ENCODE measurements at regions not wholly inside any gene's neighbourhood (a gene's known extent, or its start where the extent isn't known, plus 50 kb on each side); places are given as distances from the start of the nearest gene placed in this dataset.

DNA sequence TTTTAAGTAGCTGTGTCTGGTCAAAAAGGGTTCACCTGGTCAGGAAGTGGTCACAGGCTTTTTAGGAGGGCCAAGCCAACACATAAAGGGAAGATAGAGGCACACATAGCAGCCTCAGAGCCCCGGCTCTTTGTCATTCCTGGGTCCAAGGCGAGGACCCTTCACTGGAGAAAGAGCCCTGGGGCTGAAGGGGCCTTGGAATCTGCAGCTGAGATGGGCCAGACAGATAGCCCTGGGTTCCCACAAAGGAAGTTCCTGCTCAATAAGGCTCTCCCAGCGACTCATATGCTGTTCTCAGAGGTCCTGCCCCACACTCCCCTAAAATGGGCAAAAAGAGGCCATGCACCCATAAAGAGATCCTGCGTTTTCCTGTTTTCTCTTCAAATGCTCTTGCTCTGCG, 77.7 kb downstream of the LINC01488 start:
- Histone ChIP-seq H3K27ac (ENCODE audit: low read depth, low read length) (no peak overlapping the region), H3K9me3 (ENCODE audit: control insufficient read depth, insufficient read depth, low read length) (no peaks in the 10 kb centered on the region), H3K4me3 (ENCODE audit: low read depth, low read length) (no peak overlapping the region), H3K4me1 (ENCODE audit: control insufficient read depth, insufficient read depth, low read length) (no peaks in the 10 kb centered on the region), H3K36me3 (ENCODE audit: control insufficient read depth, insufficient read depth, low read length) (no peaks in the 10 kb centered on the region), H3K27me3 (ENCODE audit: control insufficient read depth, insufficient read depth, low read length) (no peaks in the 10 kb centered on the region)
- 86% methylated on average over 5 of the region's 5 CpGs for WGBS (ENCODE audit: insufficient coverage)
- DNase-seq (ENCODE audit: low read depth in 4 of 6, low spot score in 6 of 6), result no peak

DNA sequence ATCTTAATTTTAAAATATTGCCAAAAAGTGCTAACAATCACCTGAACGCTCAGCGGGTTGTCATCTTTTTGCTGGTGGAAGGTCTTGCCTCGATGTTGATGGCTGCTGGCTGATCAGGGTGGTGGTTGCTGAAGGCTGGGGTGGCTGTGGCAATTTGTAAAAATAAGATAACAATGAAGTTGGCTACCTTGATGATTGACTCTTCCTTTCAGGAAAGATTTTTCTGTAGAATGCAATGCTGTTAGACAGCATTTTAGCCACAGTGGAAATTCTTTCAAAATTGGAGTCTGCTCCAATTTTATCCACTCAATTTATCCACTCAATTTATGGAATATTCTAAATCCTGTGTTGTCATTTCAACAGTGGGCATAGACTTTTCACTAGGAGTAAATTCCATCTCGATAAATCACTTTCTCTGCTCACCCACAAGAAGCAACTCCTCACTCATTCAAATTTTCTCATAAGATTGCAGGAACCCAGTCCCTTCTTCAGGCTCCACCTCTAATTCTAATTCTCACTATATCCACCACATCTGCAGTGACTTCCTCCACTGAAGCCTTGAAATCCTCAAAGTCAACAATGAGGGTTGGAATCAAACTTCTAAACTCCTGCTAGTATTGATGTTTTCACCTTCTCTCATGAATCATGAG, 78.8 kb downstream of the LINC01488 start:
- H3K27me3 ChIP-seq (ENCODE audit: control insufficient read depth, insufficient read depth, low read length), result no peaks in the 10 kb centered on the region
- no peak overlapping the region for H3K27ac ChIP-seq (ENCODE audit: low read depth, low read length)
- no peak for DNase-seq (ENCODE audit: low read depth in 4 of 6, low spot score in 6 of 6)
- no peaks in the 10 kb centered on the region for H3K36me3 ChIP-seq (ENCODE audit: control insufficient read depth, insufficient read depth, low read length)
- no peaks in the 10 kb centered on the region for H3K9me3 ChIP-seq (ENCODE audit: control insufficient read depth, insufficient read depth, low read length)
- WGBS (ENCODE audit: insufficient coverage), result 96% methylated on average over 4 of the region's 4 CpGs
- no peak overlapping the region for H3K4me3 ChIP-seq (ENCODE audit: low read depth, low read length)
- no peaks in the 10 kb centered on the region for H3K4me1 ChIP-seq (ENCODE audit: control insufficient read depth, insufficient read depth, low read length)

DNA sequence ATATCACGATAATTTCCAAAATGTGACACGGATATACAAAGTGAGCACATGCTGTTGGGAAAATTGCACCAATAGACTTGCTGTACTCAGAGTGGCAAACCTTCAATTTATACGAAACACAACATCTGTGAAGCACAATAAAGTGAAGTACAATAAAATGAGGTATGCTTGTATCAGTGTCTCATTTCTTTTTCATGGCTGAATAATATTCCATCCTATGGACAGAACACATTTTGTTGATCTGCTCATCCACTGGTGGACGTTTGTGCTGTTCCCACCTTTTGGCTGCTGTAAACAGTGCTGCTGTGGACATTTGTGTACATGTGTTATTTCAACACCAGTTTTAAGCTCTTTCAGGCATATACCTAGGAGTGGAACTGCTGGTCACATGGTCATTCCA, 78.7 kb upstream of the CCND1 start:
- Histone ChIP-seq H3K4me3 (ENCODE audit: low read depth, low read length) (no peak overlapping the region), H3K27me3 (ENCODE audit: control insufficient read depth, insufficient read depth, low read length) (no peaks in the 10 kb centered on the region), H3K27ac (ENCODE audit: low read depth, low read length) (no peak overlapping the region), H3K9me3 (ENCODE audit: control insufficient read depth, insufficient read depth, low read length) (no peaks in the 10 kb centered on the region), H3K36me3 (ENCODE audit: control insufficient read depth, insufficient read depth, low read length) (no peaks in the 10 kb centered on the region), H3K4me1 (ENCODE audit: control insufficient read depth, insufficient read depth, low read length) (no peaks in the 10 kb centered on the region)
- 100% methylated on average over 2 of the region's 4 CpGs for WGBS (ENCODE audit: insufficient coverage)
- no peak for DNase-seq (ENCODE audit: low read depth in 4 of 6, low spot score in 6 of 6)

DNA sequence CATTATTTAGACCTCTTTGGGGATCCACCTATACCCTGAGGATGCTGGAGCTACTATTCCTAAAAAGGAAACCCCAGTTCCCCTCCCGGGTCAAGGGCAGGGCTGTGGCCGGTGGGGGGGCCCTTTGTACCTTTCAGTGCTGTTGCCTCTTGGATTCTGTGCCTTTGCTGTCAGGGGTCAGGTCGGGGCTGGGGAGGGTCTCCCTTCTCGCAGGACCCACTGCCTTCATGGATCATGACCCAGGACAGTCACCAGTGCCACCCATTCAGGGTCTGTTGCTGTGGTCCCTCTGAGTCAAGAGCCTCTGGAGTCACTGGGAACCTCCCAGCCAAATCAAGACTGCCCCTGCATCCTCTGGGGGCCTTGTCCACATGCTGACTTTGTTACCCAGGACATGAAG, 78.1 kb upstream of the CCND1 start:
- H3K36me3 ChIP-seq (ENCODE audit: control insufficient read depth, insufficient read depth, low read length), result no peaks in the 10 kb centered on the region

DNA sequence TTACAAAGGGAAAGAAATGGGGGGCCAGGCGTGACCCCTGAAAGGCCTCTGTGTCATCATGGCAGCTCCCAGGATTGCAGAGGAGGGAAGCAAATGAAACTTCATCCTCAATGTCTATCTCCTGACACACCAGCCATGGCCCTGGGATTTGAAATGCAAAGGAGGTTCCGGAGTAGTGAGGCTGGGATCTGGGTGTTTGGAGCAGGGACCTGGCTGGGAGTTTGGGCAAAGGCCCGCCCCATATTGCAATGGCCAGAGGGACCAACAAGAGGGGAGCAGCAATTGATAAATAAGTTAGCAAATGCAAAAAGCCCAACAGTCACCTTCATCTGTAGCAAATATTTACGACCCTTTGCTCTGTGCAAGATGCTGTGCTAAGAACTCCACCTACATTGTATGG, 77.7 kb upstream of the CCND1 start:
- H3K27me3 ChIP-seq (ENCODE audit: control insufficient read depth, insufficient read depth, low read length), result no peaks in the 10 kb centered on the region
- H3K9me3 ChIP-seq (ENCODE audit: control insufficient read depth, insufficient read depth, low read length), result no peaks in the 10 kb centered on the region
- H3K4me3 ChIP-seq (ENCODE audit: low read depth, low read length), result no peak overlapping the region
- no CpG with 5 or more reads among the region's 4 CpGs for WGBS (ENCODE audit: insufficient coverage)
- H3K27ac ChIP-seq (ENCODE audit: low read depth, low read length), result no peak overlapping the region
- H3K4me1 ChIP-seq (ENCODE audit: control insufficient read depth, insufficient read depth, low read length), result peaks cover 5% of the 10 kb centered on the region
- DNase-seq (ENCODE audit: low read depth in 4 of 6, low spot score in 6 of 6), result no peak
- H3K36me3 ChIP-seq (ENCODE audit: control insufficient read depth, insufficient read depth, low read length), result no peaks in the 10 kb centered on the region

More for the DNA sequence above, 78.1 kb upstream of the CCND1 start:
- 73% methylated on average over 4 of the region's 4 CpGs for WGBS (ENCODE audit: insufficient coverage)
- Histone ChIP-seq H3K27ac (ENCODE audit: low read depth, low read length) (no peak overlapping the region), H3K4me1 (ENCODE audit: control insufficient read depth, insufficient read depth, low read length) (peaks cover 2% of the 10 kb centered on the region), H3K4me3 (ENCODE audit: low read depth, low read length) (no peak overlapping the region), H3K27me3 (ENCODE audit: control insufficient read depth, insufficient read depth, low read length) (no peaks in the 10 kb centered on the region), H3K9me3 (ENCODE audit: control insufficient read depth, insufficient read depth, low read length) (no peaks in the 10 kb centered on the region)
- no peak for DNase-seq (ENCODE audit: low read depth in 4 of 6, low spot score in 6 of 6)

DNA sequence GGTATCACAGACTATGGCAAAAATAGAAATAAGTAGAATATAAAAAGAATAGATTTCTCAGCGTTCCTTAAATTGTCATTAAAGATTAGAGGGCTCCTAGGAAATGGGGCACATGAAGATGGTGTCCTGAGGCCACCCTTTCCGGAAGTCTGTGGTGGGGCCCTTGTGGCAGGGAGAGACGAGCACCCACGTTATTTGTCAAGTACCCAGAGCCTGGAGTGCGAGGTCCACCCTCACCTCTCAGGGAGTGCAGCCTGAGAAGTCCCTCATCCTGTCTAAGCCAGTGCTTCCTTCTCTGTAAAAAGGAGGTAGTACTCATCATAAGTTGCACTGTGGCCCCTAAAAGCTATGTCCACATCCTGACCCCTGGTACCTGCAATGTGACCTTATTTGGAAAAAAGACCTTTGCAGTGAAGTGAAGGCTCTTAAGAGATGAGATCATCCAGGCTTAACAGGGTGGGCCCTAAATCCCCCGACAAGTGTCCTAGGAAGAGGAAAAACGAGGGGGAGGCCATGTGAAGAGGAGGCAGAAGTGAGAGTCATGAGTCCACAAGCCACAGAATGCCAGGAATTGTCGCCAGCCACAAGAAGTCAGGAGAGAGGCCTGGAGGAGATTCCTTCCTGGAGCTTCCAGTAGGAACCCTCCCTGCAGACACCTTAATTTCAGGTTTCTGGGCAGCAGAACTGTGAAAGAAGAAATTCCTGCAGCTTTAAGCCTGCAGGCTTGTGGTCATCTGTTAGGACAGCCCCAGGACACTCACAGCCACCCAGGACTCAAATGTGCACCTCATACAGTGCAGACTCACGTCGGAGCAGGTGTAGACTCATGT, 76.8 kb upstream of the CCND1 start:
- no peak overlapping the region for H3K27ac ChIP-seq (ENCODE audit: low read depth, low read length)
- no peaks in the 10 kb centered on the region for H3K27me3 ChIP-seq (ENCODE audit: control insufficient read depth, insufficient read depth, low read length)
- 94% methylated on average over 7 of the region's 10 CpGs for WGBS (ENCODE audit: insufficient coverage)
- DNase-seq (ENCODE audit: low read depth in 4 of 6, low spot score in 6 of 6), result no peak
- H3K4me1 ChIP-seq (ENCODE audit: control insufficient read depth, insufficient read depth, low read length), result peaks cover 5% of the 10 kb centered on the region
- H3K9me3 ChIP-seq (ENCODE audit: control insufficient read depth, insufficient read depth, low read length), result no peaks in the 10 kb centered on the region
- no peaks in the 10 kb centered on the region for H3K36me3 ChIP-seq (ENCODE audit: control insufficient read depth, insufficient read depth, low read length)
- H3K4me3 ChIP-seq (ENCODE audit: low read depth, low read length), result no peak overlapping the region

DNA sequence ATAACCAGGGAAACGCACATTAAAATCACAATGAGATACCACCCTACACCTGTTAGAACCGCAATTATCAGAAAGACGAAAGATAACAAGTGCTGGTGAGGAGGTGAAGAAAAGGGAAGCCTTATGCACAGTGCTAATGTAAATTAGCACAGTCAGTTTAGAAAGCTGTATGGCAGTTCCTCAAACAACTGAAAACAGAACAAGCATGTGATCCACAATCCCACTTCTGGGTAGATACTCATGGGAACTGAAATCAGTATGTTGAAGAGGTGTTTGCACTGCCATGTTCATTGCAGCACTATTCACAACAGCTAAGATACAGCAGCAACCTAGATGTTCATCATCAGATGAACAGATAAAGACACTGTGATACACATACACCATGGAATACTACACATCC, 75.0 kb upstream of the CCND1 start:
- no CpG with 5 or more reads among the region's 3 CpGs for WGBS (ENCODE audit: insufficient coverage)
- H3K4me3 ChIP-seq (ENCODE audit: low read depth, low read length), result no peak overlapping the region
- H3K4me1 ChIP-seq (ENCODE audit: control insufficient read depth, insufficient read depth, low read length), result peaks cover 5% of the 10 kb centered on the region
- H3K36me3 ChIP-seq (ENCODE audit: control insufficient read depth, insufficient read depth, low read length), result no peaks in the 10 kb centered on the region
- H3K27me3 ChIP-seq (ENCODE audit: control insufficient read depth, insufficient read depth, low read length), result no peaks in the 10 kb centered on the region
- H3K27ac ChIP-seq (ENCODE audit: low read depth, low read length), result no peak overlapping the region
- H3K9me3 ChIP-seq (ENCODE audit: control insufficient read depth, insufficient read depth, low read length), result no peaks in the 10 kb centered on the region
- no peak for DNase-seq (ENCODE audit: low read depth in 4 of 6, low spot score in 6 of 6)

DNA sequence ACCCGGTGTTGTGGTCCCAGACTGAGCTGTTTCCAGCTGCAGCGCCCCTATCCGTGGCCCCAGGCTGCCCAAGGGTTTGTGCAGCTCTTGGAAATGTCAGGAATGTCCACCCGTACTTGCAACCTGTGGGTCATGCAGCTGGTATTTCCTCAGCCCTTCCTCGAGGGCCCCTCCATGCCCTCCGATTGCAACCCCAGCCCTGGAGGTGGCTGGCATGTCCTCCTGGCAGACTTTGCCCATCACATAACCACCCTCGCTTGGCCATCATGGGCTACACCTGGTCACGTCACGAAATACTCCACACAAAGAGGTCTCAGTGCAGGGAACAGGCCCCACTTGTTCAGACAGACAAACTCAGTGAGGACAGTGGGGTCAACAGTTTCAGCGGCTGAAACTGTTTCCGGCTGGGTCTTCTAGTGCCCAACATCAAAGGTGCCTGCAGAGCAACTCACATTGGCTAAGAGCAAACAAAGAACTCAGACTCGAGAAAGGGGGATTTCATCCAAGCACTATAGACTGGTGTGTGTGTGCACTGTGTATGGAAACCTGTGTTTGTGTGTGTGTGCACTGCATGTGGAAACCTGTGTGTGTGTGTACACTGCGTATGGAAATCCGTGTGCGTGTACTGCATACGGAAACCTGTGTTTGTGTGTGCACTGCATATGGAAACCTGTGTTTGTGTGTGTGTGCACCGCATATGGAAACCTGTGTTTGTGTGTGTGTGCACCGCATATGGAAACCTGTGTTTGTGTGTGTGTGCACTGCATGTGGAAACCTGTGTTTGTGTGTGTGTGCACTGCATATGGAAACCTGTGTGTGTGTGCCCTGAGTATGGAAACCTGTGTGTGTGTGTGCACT, 72.8 kb upstream of the CCND1 start:
- Histone ChIP-seq H3K27ac (ENCODE audit: low read depth, low read length) (no peak overlapping the region), H3K9me3 (ENCODE audit: control insufficient read depth, insufficient read depth, low read length) (no peaks in the 10 kb centered on the region), H3K27me3 (ENCODE audit: control insufficient read depth, insufficient read depth, low read length) (no peaks in the 10 kb centered on the region), H3K4me3 (ENCODE audit: low read depth, low read length) (no peak overlapping the region), H3K36me3 (ENCODE audit: control insufficient read depth, insufficient read depth, low read length) (no peaks in the 10 kb centered on the region), H3K4me1 (ENCODE audit: control insufficient read depth, insufficient read depth, low read length) (peaks cover 5% of the 10 kb centered on the region)
- DNase-seq (ENCODE audit: low read depth in 4 of 6, low spot score in 6 of 6), result peak in 2 of 6 donors; percentile 6 to 9
- WGBS (ENCODE audit: insufficient coverage), result 78% methylated on average over 18 of the region's 18 CpGs

DNA sequence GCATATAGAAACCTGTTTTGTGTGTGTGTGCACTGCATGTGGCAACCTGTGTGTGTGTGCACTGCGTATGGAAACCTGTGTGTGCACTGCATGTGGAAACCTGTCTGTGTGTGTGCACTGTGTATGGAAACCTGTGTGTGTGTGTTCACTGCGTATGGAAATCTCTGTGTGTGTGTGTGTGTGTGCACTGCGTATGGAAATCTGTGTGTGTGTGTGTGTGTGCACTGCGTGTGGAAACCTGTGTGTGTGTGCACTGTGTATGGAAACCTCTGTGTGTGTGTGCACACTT, 72.2 kb upstream of the CCND1 start:
- no peaks in the 10 kb centered on the region for H3K9me3 ChIP-seq (ENCODE audit: control insufficient read depth, insufficient read depth, low read length)
- H3K27me3 ChIP-seq (ENCODE audit: control insufficient read depth, insufficient read depth, low read length), result no peaks in the 10 kb centered on the region
- no peak overlapping the region for H3K27ac ChIP-seq (ENCODE audit: low read depth, low read length)
- H3K4me1 ChIP-seq (ENCODE audit: control insufficient read depth, insufficient read depth, low read length), result peaks cover 5% of the 10 kb centered on the region
- DNase-seq (ENCODE audit: low read depth in 4 of 6, low spot score in 6 of 6), result no peak
- no peak overlapping the region for H3K4me3 ChIP-seq (ENCODE audit: low read depth, low read length)
- no peaks in the 10 kb centered on the region for H3K36me3 ChIP-seq (ENCODE audit: control insufficient read depth, insufficient read depth, low read length)
- WGBS (ENCODE audit: insufficient coverage), result 95% methylated on average over 3 of the region's 4 CpGs
